HEK293 (cell line): ENCODE measurements at regions not wholly inside any gene's neighbourhood (a gene's known extent, or its start where the extent isn't known, plus 50 kb on each side); places are given as distances from the start of the nearest gene placed in this dataset.

Experiments
- CTCF ChIP-seq: fragments of 450-650 bp; formaldehyde crosslinking; IDR thresholded peaks from 2 replicates; pipeline ENCODE4 v1.5.1; 2016; ENCODE audit warnings: missing biosample characterization, missing genetic modification characterization
- SP2 ChIP-seq: fragments of 450-650 bp; formaldehyde crosslinking; IDR thresholded peaks from 2 replicates; pipeline ENCODE4 v1.5.1; 2016; ENCODE audit warnings: missing biosample characterization, missing genetic modification characterization
- ZNF398 ChIP-seq: fragments of 450-650 bp; formaldehyde crosslinking; IDR thresholded peaks from 2 replicates; pipeline ENCODE4 v1.5.1; 2017; ENCODE audit warnings: missing biosample characterization, missing genetic modification characterization
- ZNF433 ChIP-seq: fragments of 450-650 bp; formaldehyde crosslinking; IDR thresholded peaks from 2 replicates; pipeline ENCODE4 v1.5.1; 2016; ENCODE audit warnings: missing biosample characterization, missing genetic modification characterization, low read depth

GRCh38 chr2:118693287-118693822 lies 154.1 kb downstream of the EN1 start:
- TF ChIP-seq SP2 (tag by site-specific recombination) (no peak), CTCF (tag by site-specific recombination) (no peak), ZNF398 (tag by site-specific recombination) (no peak), ZNF433 (tag by site-specific recombination) (no peak)
